ENCODE measurements at regions not wholly inside any gene's neighbourhood (a gene's known extent, or its start where the extent isn't known, plus 50 kb on each side); places are given as distances from the start of the nearest gene placed in this dataset.

- TF ChIP-seq CTCF (IDR thresholded peaks at IDR 0.05), result no peak
These were observed 942.2 kb downstream of the PCDH17 start for GRCh38 chr13:58573743-58574142.

GRCh38 chr13:58574791-58575190, 943.2 kb downstream of the PCDH17 start:
- Histone ChIP-seq H3K27me3 (ENCODE audit: control insufficient read depth, insufficient read depth, low read length) (no peaks in the 10 kb centered on the region), H3K4me2 (ENCODE audit: low read length) (no peak overlapping the region), H3K27ac (no peak overlapping the region), H3K36me3 (ENCODE audit: control insufficient read depth, insufficient read depth, low read length) (no peaks in the 10 kb centered on the region), H3K9me3 (ENCODE audit: control insufficient read depth, low read length) (no peaks in the 10 kb centered on the region), H3K79me2 (no peaks in the 10 kb centered on the region), H3K4me3 (ENCODE audit: low read depth, low read length) (no peak overlapping the region), H3K9ac (no peak overlapping the region), H3K4me1 (no peaks in the 10 kb centered on the region), H2AFZ (no peak overlapping the region)
- TF ChIP-seq CTCF (IDR thresholded peaks at IDR 0.05), result no peak

More at GRCh38 chr13:58573743-58574142, 942.2 kb downstream of the PCDH17 start:
- no peaks in the 10 kb centered on the region for H3K36me3 ChIP-seq (ENCODE audit: control insufficient read depth, insufficient read depth, low read length)
- no peak overlapping the region for H3K4me2 ChIP-seq (ENCODE audit: low read length)
- H3K27me3 ChIP-seq (ENCODE audit: control insufficient read depth, insufficient read depth, low read length), result no peaks in the 10 kb centered on the region
- no peak overlapping the region for H2AFZ ChIP-seq
- H3K4me1 ChIP-seq, result no peaks in the 10 kb centered on the region
- no peak overlapping the region for H3K4me3 ChIP-seq (ENCODE audit: low read depth, low read length)
- no peak overlapping the region for H3K9ac ChIP-seq
- H3K9me3 ChIP-seq (ENCODE audit: control insufficient read depth, low read length), result no peaks in the 10 kb centered on the region
- no peaks in the 10 kb centered on the region for H3K79me2 ChIP-seq
- H3K27ac ChIP-seq, result no peak overlapping the region

GRCh38 chr13:58579468-58579867, 947.9 kb downstream of the PCDH17 start:
- Histone ChIP-seq H2AFZ (no peak overlapping the region), H3K79me2 (no peaks in the 10 kb centered on the region), H3K27me3 (ENCODE audit: control insufficient read depth, insufficient read depth, low read length) (no peaks in the 10 kb centered on the region), H3K9ac (no peak overlapping the region), H3K27ac (no peak overlapping the region), H3K4me2 (ENCODE audit: low read length) (no peak overlapping the region), H3K36me3 (ENCODE audit: control insufficient read depth, insufficient read depth, low read length) (no peaks in the 10 kb centered on the region), H3K4me1 (no peaks in the 10 kb centered on the region), H3K4me3 (ENCODE audit: low read depth, low read length) (no peak overlapping the region), H3K9me3 (ENCODE audit: control insufficient read depth, low read length) (no peaks in the 10 kb centered on the region)
- no peak for TF ChIP-seq CTCF (IDR thresholded peaks at IDR 0.05)

- no peaks in the 10 kb centered on the region for H3K9me3 ChIP-seq (ENCODE audit: control insufficient read depth, low read length)
- no peaks in the 10 kb centered on the region for H3K4me1 ChIP-seq
- H3K36me3 ChIP-seq (ENCODE audit: control insufficient read depth, insufficient read depth, low read length), result no peaks in the 10 kb centered on the region
- H3K4me3 ChIP-seq (ENCODE audit: low read depth, low read length), result no peak overlapping the region
- H3K27me3 ChIP-seq (ENCODE audit: control insufficient read depth, insufficient read depth, low read length), result no peaks in the 10 kb centered on the region
- TF ChIP-seq CTCF (IDR thresholded peaks at IDR 0.05), result no peak
- no peak overlapping the region for H2AFZ ChIP-seq
- no peak overlapping the region for H3K27ac ChIP-seq
- no peak overlapping the region for H3K9ac ChIP-seq
- H3K4me2 ChIP-seq (ENCODE audit: low read length), result no peak overlapping the region
- no peaks in the 10 kb centered on the region for H3K79me2 ChIP-seq
These were observed 952.4 kb downstream of the PCDH17 start for GRCh38 chr13:58583966-58584365.

- Histone ChIP-seq H3K79me2 (no peaks in the 10 kb centered on the region), H3K4me3 (ENCODE audit: low read depth, low read length) (no peak overlapping the region), H3K27ac (no peak overlapping the region), H3K9me3 (ENCODE audit: control insufficient read depth, low read length) (no peaks in the 10 kb centered on the region), H3K27me3 (ENCODE audit: control insufficient read depth, insufficient read depth, low read length) (no peaks in the 10 kb centered on the region), H3K9ac (no peak overlapping the region), H2AFZ (no peak overlapping the region), H3K4me2 (ENCODE audit: low read length) (no peak overlapping the region), H3K36me3 (ENCODE audit: control insufficient read depth, insufficient read depth, low read length) (no peaks in the 10 kb centered on the region), H3K4me1 (no peaks in the 10 kb centered on the region)
- no peak for TF ChIP-seq CTCF (IDR thresholded peaks at IDR 0.05)
These were observed 953.1 kb downstream of the PCDH17 start for GRCh38 chr13:58584610-58585009.
